ENCODE measurements at regions not wholly inside any gene's neighbourhood (a gene's known extent, or its start where the extent isn't known, plus 50 kb on each side); places are given as distances from the start of the nearest gene placed in this dataset.

DNA sequence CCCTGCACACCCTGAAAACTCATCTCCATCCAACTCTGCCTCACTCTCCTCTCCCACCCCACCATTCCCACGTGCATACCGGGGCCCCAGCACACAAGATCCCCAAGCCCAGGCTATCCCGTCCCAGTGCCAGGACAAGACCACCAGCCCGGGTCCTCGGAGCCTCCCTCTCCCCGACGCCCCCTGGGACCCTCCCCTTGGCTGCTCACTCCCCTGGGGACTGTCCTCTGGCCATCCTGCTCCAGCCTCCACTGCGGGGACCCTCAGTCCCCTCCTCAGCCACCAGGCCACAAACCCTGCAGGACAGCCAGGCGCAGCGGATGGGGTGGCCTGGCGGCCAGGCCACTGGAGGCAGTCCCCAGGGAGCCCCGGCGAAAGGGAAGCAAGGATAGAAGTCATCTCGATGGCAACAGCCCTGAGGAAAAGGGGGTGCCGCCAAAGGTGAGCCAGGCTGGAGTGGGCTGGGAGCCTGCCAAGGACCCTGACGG lies 62.8 kb downstream of the C9orf50 start:
- H3K36me3 ChIP-seq, result no peaks in the 10 kb centered on the region
- H3K4me3 ChIP-seq, result no peak overlapping the region
- H3K9me3 ChIP-seq, result no peaks in the 10 kb centered on the region
- TF ChIP-seq POLR2AphosphoS5 (IDR thresholded peaks at IDR 0.05) (no peak), EP300 (IDR thresholded peaks at IDR 0.05) (no peak), POLR2A (IDR thresholded peaks at IDR 0.05; ENCODE audit: low read depth) (no peak)
- TF ChIP-seq, protein P1, sequence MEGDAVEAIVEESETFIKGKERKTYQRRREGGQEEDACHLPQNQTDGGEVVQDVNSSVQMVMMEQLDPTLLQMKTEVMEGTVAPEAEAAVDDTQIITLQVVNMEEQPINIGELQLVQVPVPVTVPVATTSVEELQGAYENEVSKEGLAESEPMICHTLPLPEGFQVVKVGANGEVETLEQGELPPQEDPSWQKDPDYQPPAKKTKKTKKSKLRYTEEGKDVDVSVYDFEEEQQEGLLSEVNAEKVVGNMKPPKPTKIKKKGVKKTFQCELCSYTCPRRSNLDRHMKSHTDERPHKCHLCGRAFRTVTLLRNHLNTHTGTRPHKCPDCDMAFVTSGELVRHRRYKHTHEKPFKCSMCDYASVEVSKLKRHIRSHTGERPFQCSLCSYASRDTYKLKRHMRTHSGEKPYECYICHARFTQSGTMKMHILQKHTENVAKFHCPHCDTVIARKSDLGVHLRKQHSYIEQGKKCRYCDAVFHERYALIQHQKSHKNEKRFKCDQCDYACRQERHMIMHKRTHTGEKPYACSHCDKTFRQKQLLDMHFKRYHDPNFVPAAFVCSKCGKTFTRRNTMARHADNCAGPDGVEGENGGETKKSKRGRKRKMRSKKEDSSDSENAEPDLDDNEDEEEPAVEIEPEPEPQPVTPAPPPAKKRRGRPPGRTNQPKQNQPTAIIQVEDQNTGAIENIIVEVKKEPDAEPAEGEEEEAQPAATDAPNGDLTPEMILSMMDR (IDR thresholded peaks at IDR 0.05), result no peak
- intact Hi-C loops (cut with DNase I), result no loop called here
- peaks cover 0 to 29% (median 20%) of the 10 kb centered on the region in 4 donors for H3K4me1 ChIP-seq
- WGBS, result 88% methylated on average over 12 of the region's 16 CpGs
- DNase-seq (ENCODE audit: extremely low spot score), result no peak
- H3K27ac ChIP-seq (replicated peaks in 1 of 4), result no peak overlapping the region
- H3K27me3 ChIP-seq, result no peaks in the 10 kb centered on the region

DNA sequence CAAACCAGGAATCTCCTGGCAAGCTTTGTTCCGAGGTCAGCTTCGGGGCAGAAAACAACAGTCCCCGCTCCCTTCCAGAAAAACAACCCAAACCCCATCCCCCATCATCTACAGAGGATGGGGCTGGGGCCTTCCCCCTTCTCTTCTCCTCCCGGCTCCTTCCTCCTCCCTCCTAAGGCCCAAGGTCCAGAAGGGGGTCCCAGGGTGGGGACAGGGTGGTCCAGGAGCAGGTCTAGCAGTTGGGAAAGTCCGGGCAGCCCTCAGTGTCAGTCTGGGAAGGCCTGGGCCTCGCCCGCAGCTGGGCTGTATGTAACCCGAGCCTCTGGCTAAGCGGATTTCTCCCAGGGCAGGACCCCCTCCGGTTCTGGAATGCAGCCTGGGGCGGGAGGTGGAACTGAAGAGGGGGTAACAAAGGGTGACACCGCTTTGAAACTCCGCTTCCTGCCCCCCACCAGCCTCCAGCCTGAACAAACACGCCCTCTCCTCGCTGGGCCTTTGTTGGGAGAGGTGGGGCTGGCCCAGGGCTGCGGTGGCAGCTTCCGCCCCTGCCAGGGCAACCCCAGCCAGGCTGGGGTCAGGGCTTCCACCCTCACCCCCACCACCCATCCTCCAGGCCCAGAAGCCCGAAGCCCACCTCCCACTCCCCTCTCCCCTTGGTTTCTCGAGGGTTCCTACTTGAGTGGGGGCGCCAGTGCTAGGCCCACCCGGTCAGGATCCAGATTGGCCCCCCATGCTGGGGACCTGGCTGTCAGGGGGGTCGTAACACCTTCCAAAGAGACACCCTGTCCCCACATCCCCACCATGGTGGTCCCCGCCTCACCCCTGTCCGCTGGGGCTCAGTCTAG lies 63.5 kb downstream of the C9orf50 start:
- Histone ChIP-seq H3K9me3 (no peaks in the 10 kb centered on the region), H3K36me3 (no peaks in the 10 kb centered on the region), H3K4me1 (peaks cover 0 to 29% (median 20%) of the 10 kb centered on the region in 4 donors), H3K4me3 (no peak overlapping the region), H3K27me3 (no peaks in the 10 kb centered on the region), H3K27ac (replicated peaks in 1 of 4) (no peak overlapping the region)
- TF ChIP-seq EP300 (IDR thresholded peaks at IDR 0.05) (no peak), POLR2AphosphoS5 (IDR thresholded peaks at IDR 0.05) (no peak), POLR2A (IDR thresholded peaks at IDR 0.05; ENCODE audit: low read depth) (no peak)
- TF ChIP-seq, protein P1 (IDR thresholded peaks at IDR 0.05), result no peak
- no peak for DNase-seq (ENCODE audit: extremely low spot score)
- WGBS, result 73% methylated on average over 19 of the region's 24 CpGs
- intact Hi-C loops (cut with DNase I), result no loop called here

DNA sequence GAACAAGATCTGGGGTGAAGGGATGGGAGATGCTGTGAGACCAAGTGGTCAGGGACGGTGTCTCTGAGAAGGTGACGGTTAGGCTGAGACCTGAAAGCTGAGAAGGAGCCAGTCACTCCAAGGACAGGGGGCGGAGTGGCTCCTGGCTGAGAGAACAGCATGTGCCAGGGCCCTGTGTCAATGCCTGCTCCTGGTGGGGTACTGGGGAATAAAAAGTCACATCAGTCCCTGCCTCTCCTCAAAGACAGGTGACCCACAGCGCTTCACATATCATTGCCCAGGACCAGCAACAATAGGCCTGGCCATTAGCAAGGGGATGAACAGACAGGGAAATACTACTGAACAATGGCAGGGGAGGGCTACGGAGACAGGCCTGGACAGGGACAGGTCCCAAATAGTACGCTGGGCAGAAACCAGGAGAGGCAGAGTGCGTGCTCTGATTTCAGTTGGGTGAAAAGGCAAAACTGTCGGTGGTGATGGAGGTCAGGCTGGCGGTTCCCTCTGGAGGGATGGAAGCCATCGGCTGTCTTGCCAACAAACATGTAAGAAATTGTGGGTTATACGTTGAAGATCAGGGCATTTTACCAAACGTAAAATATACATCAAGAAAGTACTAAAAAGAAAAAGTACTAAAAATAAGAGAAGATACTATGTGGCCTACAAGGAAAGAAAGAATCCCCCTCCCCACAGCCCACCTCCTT lies 64.3 kb downstream of the C9orf50 start:
- Histone ChIP-seq H3K27ac (replicated peaks in 1 of 4) (no peak overlapping the region), H3K4me1 (peaks cover 0 to 21% (median 13%) of the 10 kb centered on the region in 4 donors), H3K36me3 (no peaks in the 10 kb centered on the region), H3K27me3 (no peaks in the 10 kb centered on the region), H3K4me3 (no peak overlapping the region), H3K9me3 (no peaks in the 10 kb centered on the region)
- TF ChIP-seq POLR2AphosphoS5 (IDR thresholded peaks at IDR 0.05), result no peak
- TF ChIP-seq POLR2A (IDR thresholded peaks at IDR 0.05; ENCODE audit: low read depth), result no peak
- no peak for TF ChIP-seq EP300 (IDR thresholded peaks at IDR 0.05)
- TF ChIP-seq, protein P1 (IDR thresholded peaks at IDR 0.05), result no peak
- 95% methylated on average over 12 of the region's 12 CpGs for WGBS
- intact Hi-C loops (cut with DNase I), result no loop called here
- no peak for DNase-seq (ENCODE audit: extremely low spot score)

DNA sequence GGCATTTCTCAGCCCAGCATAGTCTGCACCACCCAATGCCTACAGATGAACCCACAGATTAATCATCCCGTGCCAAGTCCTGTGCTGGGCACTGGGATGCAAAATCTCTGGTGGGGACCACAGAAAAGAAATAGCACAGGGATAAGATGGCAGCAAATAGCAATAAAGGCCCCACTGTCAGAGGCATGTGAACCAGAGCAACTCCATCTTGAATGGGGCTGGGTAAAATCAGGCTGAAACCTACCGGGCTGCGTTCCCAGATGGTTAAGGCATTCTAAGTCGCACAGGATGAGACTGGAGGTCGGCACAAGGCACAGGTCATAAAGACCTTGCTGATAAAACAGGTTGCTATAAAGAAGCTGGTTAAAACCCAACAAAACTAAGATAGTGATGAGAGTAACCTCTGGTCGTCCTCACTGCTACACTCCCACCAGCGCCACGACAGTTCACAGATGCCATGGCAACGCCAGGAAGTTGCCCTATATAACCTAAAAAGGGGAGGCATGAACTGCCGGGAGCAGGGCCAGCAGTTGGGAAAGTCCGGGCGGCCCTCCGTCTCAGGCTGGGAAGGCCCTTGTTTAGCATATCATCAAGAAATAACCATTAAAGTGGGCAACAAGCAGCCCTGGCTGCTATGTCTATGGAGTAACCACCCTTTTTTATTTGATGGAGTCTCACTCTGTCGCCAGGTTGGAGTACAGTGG lies 65.2 kb downstream of the C9orf50 start:
- intact Hi-C loops (cut with DNase I), result no loop called here
- Histone ChIP-seq H3K27me3 (no peaks in the 10 kb centered on the region), H3K9me3 (no peaks in the 10 kb centered on the region), H3K36me3 (no peaks in the 10 kb centered on the region), H3K4me3 (no peak overlapping the region), H3K27ac (replicated peaks in 1 of 4) (no peak overlapping the region), H3K4me1 (peaks cover under 1 to 20% (median 13%) of the 10 kb centered on the region in 4 donors)
- no peak for DNase-seq (ENCODE audit: extremely low spot score)
- 73% methylated on average over 14 of the region's 14 CpGs for WGBS
- TF ChIP-seq EP300 (IDR thresholded peaks at IDR 0.05) (no peak), POLR2AphosphoS5 (IDR thresholded peaks at IDR 0.05) (no peak), POLR2A (IDR thresholded peaks at IDR 0.05; ENCODE audit: low read depth) (no peak)
- TF ChIP-seq, protein P1 (IDR thresholded peaks at IDR 0.05), result no peak

Data from esophagus muscularis mucosa (tissue), 4 donors.